ENCODE measurements at regions not wholly inside any gene's neighbourhood (a gene's known extent, or its start where the extent isn't known, plus 50 kb on each side); places are given as distances from the start of the nearest gene placed in this dataset.

DNA sequence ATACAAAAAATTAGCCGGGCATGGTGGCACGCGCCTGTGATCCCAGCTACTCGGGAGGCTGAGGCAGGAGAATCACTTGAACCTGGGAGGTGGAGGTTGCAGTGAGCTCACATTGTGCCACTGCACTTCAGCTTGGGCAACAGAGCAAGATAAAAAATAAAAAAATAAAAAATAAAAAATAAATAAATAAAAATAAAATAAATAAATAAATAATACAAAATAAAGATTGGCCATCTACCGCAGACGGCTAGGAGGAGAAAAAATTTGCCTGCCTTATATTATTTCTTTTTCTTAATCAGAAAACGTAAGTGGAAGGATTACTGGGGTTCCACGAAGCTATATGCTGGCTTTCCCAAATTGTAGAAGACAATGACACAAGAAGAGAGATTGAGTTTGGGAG is 229.7 kb downstream of the EPHA4 start:
- TF ChIP-seq, protein P1, sequence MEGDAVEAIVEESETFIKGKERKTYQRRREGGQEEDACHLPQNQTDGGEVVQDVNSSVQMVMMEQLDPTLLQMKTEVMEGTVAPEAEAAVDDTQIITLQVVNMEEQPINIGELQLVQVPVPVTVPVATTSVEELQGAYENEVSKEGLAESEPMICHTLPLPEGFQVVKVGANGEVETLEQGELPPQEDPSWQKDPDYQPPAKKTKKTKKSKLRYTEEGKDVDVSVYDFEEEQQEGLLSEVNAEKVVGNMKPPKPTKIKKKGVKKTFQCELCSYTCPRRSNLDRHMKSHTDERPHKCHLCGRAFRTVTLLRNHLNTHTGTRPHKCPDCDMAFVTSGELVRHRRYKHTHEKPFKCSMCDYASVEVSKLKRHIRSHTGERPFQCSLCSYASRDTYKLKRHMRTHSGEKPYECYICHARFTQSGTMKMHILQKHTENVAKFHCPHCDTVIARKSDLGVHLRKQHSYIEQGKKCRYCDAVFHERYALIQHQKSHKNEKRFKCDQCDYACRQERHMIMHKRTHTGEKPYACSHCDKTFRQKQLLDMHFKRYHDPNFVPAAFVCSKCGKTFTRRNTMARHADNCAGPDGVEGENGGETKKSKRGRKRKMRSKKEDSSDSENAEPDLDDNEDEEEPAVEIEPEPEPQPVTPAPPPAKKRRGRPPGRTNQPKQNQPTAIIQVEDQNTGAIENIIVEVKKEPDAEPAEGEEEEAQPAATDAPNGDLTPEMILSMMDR (IDR thresholded peaks at IDR 0.05), result no peak

- TF ChIP-seq, protein P1 (IDR thresholded peaks at IDR 0.05), result no peak
Measured at GRCh38 chr2:221343524-221343923, 228.6 kb downstream of the EPHA4 start.

DNA sequence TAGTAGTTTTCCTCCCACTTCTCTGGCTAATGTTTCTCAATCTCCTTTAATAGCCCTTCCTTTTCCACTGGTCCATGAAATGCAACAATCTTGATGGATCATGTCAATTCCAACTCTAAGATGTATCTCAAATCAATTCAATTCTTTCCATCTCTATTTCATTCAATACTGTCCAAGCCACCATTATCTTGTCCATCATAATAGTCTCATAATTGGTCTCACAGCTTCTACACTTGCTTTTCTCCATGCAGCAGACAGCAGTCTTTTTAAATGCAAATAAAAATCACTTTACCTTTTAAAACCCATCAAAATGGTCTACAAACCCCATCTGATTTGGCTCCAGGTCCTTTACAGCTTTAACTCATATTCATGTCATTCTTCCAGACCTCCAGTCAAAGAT is 226.6 kb downstream of the EPHA4 start:
- TF ChIP-seq, protein P1 (IDR thresholded peaks at IDR 0.05), result no peak

- TF ChIP-seq, protein P1 (IDR thresholded peaks at IDR 0.05), result no peak
Measured at GRCh38 chr2:221346411-221346810, 225.7 kb downstream of the EPHA4 start.

DNA sequence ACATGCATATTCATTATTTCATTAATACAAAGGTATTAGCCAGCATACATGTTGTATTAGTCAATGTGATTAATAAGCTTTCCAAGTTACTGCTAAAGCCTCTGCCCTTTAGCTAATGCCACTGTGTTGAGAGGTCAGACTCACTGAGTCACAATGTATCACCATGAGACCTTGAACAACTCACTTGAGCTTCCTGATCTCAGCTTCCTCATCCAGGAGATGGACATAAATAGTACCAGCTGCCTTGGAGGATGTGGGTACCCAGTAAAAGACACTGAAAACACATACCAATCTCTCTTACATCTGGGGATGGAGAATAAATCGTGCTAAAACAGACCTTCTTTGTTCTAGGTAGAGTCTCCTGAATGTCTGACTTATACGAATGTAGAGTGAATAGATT is 224.6 kb downstream of the EPHA4 start:
- TF ChIP-seq, protein P1 (IDR thresholded peaks at IDR 0.05), result no peak

GRCh38 chr2:221350616-221351015 is 221.5 kb downstream of the EPHA4 start:
- TF ChIP-seq, protein P1 (IDR thresholded peaks at IDR 0.05), result no peak

GRCh38 chr2:221353201-221353600 is 218.9 kb downstream of the EPHA4 start:
- TF ChIP-seq, protein P1 (IDR thresholded peaks at IDR 0.05), result no peak

GRCh38 chr2:221360312-221360711 is 211.8 kb downstream of the EPHA4 start:
- TF ChIP-seq, protein P1 (IDR thresholded peaks at IDR 0.05), result no peak

Data from LNCAP (cell line).